HepG2 (cell line): ENCODE measurements at regions not wholly inside any gene's neighbourhood (a gene's known extent, or its start where the extent isn't known, plus 50 kb on each side); places are given as distances from the start of the nearest gene placed in this dataset.

Source experiments
- ATAC-seq: fragments of 200-7000 bp; cut with Tn5 transposase; 3 replicates; pipeline ENCODE4 v1.9.1; 2020; ENCODE audit warnings: mild to moderate bottlenecking, moderate library complexity
- BruUV-seq: library from RNA; stranded (reverse); fragments of 400-500 nt; replicated peaks from 2 replicates; lab custom pipeline; 2021; lab: Mats Ljungman, UMichigan
- CTCF ChIA-PET: fragments of 300-600 bp; formaldehyde crosslinking; extraction: SDS; loops from one replicate; lab custom pipeline; 2021; ENCODE audit warnings: low total read pairs, inconsistent platforms, low intra/inter-chr PET ratio; lab: Yijun Ruan, JAX
- POLR2A ChIA-PET: fragments of 350-600 bp; sonication (Branson Sonifier 250); formaldehyde crosslinking; loops from one replicate; lab custom pipeline; 2020; ENCODE audit warnings: antibody characterized with exemption, inconsistent platforms; lab: Yijun Ruan, JAX
- DNase-seq: peaks from one replicate; pipeline ENCODE4 v3.0.0-alpha.2; 2015; ENCODE audit warnings: low spot score
- FAIRE-seq: peaks from 3 replicates; lab custom pipeline; 2011; peaks lifted over from hg19 to GRCh38; lab: Jason Lieb, UNC
- H2AFZ ChIP-seq: one replicate; pipeline ENCODE4 v1.6.1; 2011; ENCODE audit warnings: low read length, inconsistent platforms
- H3K27ac ChIP-seq: fragments of 300-600 bp; 3 replicates; pipeline ENCODE4 v1.8.0; 2011; ENCODE audit warnings: mixed run types, mild to moderate bottlenecking, mixed read lengths, low read length, inconsistent platforms; ENCODE audit not compliant: insufficient read depth; ENCODE audit errors: extremely low read length
- H3K27me3 ChIP-seq, 2 experiments: fragments of 200-600 bp in 1 of 2; 2 replicates in 1 of 2; 3 replicates in 1 of 2; pipeline versions ENCODE4 v1.6.0 to v1.8.0; 2011; ENCODE audit warnings: low read length in 2 of 2, mild to moderate bottlenecking in 2 of 2, moderate library complexity in 2 of 2, inconsistent platforms in 1 of 2; ENCODE audit not compliant: insufficient read depth in 2 of 2, control insufficient read depth in 1 of 2
- H3K36me3 ChIP-seq, 2 experiments: fragments of 200-600 bp in 1 of 2; replicated peaks in 1 of 2; 2 replicates in 1 of 2; 3 replicates in 1 of 2; pipeline versions ENCODE4 v1.5.1 to v1.8.0; 2011; ENCODE audit warnings: low read length in 2 of 2, inconsistent platforms in 1 of 2; ENCODE audit not compliant: insufficient read depth in 2 of 2, control insufficient read depth in 1 of 2
- H3K4me1 ChIP-seq: 2 replicates; pipeline ENCODE4 v1.5.1; 2012; ENCODE audit warnings: low read length, inconsistent platforms; ENCODE audit not compliant: insufficient read depth
- H3K4me2 ChIP-seq: 2 replicates; pipeline ENCODE4 v1.6.0; 2011; ENCODE audit warnings: low read depth, low read length, inconsistent platforms
- H3K4me3 ChIP-seq, 3 experiments: fragments of 200-600 bp in 1 of 3; sonication (generic), shearing (Covaris generic) in 1 of 3; replicated peaks in 1 of 3; 2 replicates each; pipeline ENCODE4 v1.5.1; 2011 to 2016; ENCODE audit warnings: low read length in 3 of 3, inconsistent platforms in 2 of 3, low read depth in 2 of 3, mild to moderate bottlenecking in 2 of 3, control low read depth in 1 of 3, mixed read lengths in 1 of 3; ENCODE audit not compliant: insufficient read depth in 1 of 3
- H3K79me2 ChIP-seq: one replicate; pipeline ENCODE4 v1.6.1; 2011; ENCODE audit warnings: low read length, inconsistent platforms; ENCODE audit not compliant: insufficient read depth
- H3K9ac ChIP-seq: 2 replicates; pipeline ENCODE4 v1.6.0; 2011; ENCODE audit warnings: mild to moderate bottlenecking, low read depth, low read length, inconsistent platforms; ENCODE audit not compliant: insufficient read depth
- H3K9me3 ChIP-seq: 2 replicates; pipeline ENCODE4 v1.5.1; 2012; ENCODE audit warnings: mild to moderate bottlenecking, low read length
- H4K20me1 ChIP-seq: 2 replicates; pipeline ENCODE4 v1.6.0; 2011; ENCODE audit warnings: inconsistent platforms, mild to moderate bottlenecking, low read length, moderate library complexity; ENCODE audit not compliant: insufficient read depth
- ATAD3A ChIP-seq: sonication (generic); formaldehyde crosslinking; IDR thresholded peaks from 2 replicates; pipeline ENCODE4 v1.4.0; 2020; ENCODE audit warnings: missing genetic modification reagents
- GZF1 ChIP-seq: sonication (generic); formaldehyde crosslinking; IDR thresholded peaks from 2 replicates; pipeline ENCODE4 v1.5.1; 2020; ENCODE audit warnings: mild to moderate bottlenecking, missing genetic modification reagents
- HDAC1 ChIP-seq: sonication (generic); formaldehyde crosslinking; IDR thresholded peaks from 2 replicates; pipeline ENCODE4 v1.5.1; 2020; ENCODE audit warnings: mild to moderate bottlenecking, missing genetic modification reagents
- IKZF1 ChIP-seq: fragments of 450-650 bp; IDR thresholded peaks from 2 replicates; pipeline ENCODE4 v1.7.1; 2016
- KDM5B ChIP-seq: sonication (generic); formaldehyde crosslinking; IDR thresholded peaks from 2 replicates; pipeline ENCODE4 v1.4.0; 2020; ENCODE audit warnings: missing genetic modification reagents, mild to moderate bottlenecking, borderline replicate concordance
- MTA3 ChIP-seq: sonication (generic); formaldehyde crosslinking; IDR thresholded peaks from 2 replicates; pipeline ENCODE4 v1.4.0; 2020; ENCODE audit warnings: missing genetic modification reagents
- NR3C1 ChIP-seq: sonication (generic); formaldehyde crosslinking; IDR thresholded peaks from 2 replicates; pipeline ENCODE4 v1.4.0; 2020; ENCODE audit warnings: missing genetic modification reagents
- RFXANK ChIP-seq: IDR thresholded peaks from 2 replicates; pipeline ENCODE4 v1.6.1; 2016
- RXRB ChIP-seq: IDR thresholded peaks from 2 replicates; pipeline ENCODE4 v1.6.1; 2016; ENCODE audit warnings: borderline replicate concordance, missing genetic modification reagents, missing compliant biosample characterization
- SSRP1 ChIP-seq: IDR thresholded peaks from 2 replicates; pipeline ENCODE4 v1.6.1; 2016; ENCODE audit warnings: control low read depth
- THRA ChIP-seq: sonication (generic); formaldehyde crosslinking; IDR thresholded peaks from 2 replicates; pipeline ENCODE4 v1.4.0; 2020; ENCODE audit warnings: missing genetic modification reagents, borderline replicate concordance
- ZBTB42 ChIP-seq: sonication (generic); formaldehyde crosslinking; IDR thresholded peaks from 2 replicates; pipeline ENCODE4 v1.5.0; 2020; ENCODE audit warnings: mild to moderate bottlenecking, missing genetic modification reagents
- ZMYM4 ChIP-seq: sonication (generic); formaldehyde crosslinking; IDR thresholded peaks from 2 replicates; pipeline ENCODE4 v1.8.1; 2023; ENCODE audit warnings: mild to moderate bottlenecking, missing genetic modification reagents
- ZNF614 ChIP-seq: IDR thresholded peaks from 2 replicates; pipeline ENCODE4 v1.6.1; 2018; ENCODE audit warnings: missing biosample characterization, missing genetic modification reagents, inconsistent platforms, borderline replicate concordance
- WGBS: methylation state at CpG from one replicate; pipeline ENCODE4 v1.1.6; 2017; ENCODE audit warnings: low lambda C conversion rate; 5-methylcytosine and 5-hydroxymethylcytosine counted together
- in situ Hi-C: cut with HindIII; loops from 2 replicates; pipeline ENCODE4 v1.10.0; 2017; ENCODE audit warnings: low pct_unique_long_range_greater_than_20kb; ENCODE audit not compliant: extremely low pct_ligation_motif_present
- intact Hi-C: fragments of 100-400 bp; cut with micrococcal nuclease; formaldehyde crosslinking; loops from one replicate; pipeline ENCODE4 v1.10.0; 2022; ENCODE audit not compliant: unreplicated experiment
- TF ChIP-seq, protein P1 (sequence below): sonication (generic); formaldehyde crosslinking; IDR thresholded peaks from 2 replicates; pipeline ENCODE4 v1.4.0; 2020; ENCODE audit warnings: mild to moderate bottlenecking, low read depth, missing genetic modification reagents
- TF ChIP-seq, protein P2 (sequence below): IDR thresholded peaks from 2 replicates; pipeline ENCODE4 v1.6.1; 2016; ENCODE audit warnings: missing compliant biosample characterization, missing genetic modification reagents, borderline replicate concordance

GRCh38 chr12:43169115-43169681 lies 382.8 kb downstream of the ADAMTS20 start:
- intact Hi-C loops: no loop called here
- Histone ChIP-seq H3K4me1 (no peaks in the 10 kb centered on the region), H4K20me1 (no peaks in the 10 kb centered on the region), H3K27ac (no peak overlapping the region), H3K79me2 (no peaks in the 10 kb centered on the region), H3K9me3 (no peaks in the 10 kb centered on the region), H3K27me3 (no peaks in the 10 kb centered on the region), H3K36me3 (no peaks in the 10 kb centered on the region), H2AFZ (no peak overlapping the region), H3K4me3 (no peak overlapping the region), H3K4me2 (no peak overlapping the region), H3K9ac (no peak overlapping the region)
- CTCF ChIA-PET: no interaction called here
- in situ Hi-C loops: no loop called here
- 0% methylated on average over 3 of the region's 3 CpGs for WGBS
- DNase-seq (no peak), FAIRE-seq (no peak), ATAC-seq (no peak)
- BruUV-seq: no TSS peak
- TF ChIP-seq MTA3 (CRISPR knock-in tag) (no peak), SSRP1 (no peak), THRA (CRISPR knock-in tag) (no peak), ZNF614 (CRISPR knock-in tag) (no peak), KDM5B (CRISPR knock-in tag) (no peak), HDAC1 (CRISPR knock-in tag) (no peak), RFXANK (CRISPR knock-in tag) (no peak), IKZF1 (no peak), RXRB (CRISPR knock-in tag) (no peak), ZBTB42 (no peak), ZMYM4 (no peak), NR3C1 (CRISPR knock-in tag) (no peak), ATAD3A (no peak), GZF1 (CRISPR knock-in tag) (no peak)
- TF ChIP-seq, protein P1, sequence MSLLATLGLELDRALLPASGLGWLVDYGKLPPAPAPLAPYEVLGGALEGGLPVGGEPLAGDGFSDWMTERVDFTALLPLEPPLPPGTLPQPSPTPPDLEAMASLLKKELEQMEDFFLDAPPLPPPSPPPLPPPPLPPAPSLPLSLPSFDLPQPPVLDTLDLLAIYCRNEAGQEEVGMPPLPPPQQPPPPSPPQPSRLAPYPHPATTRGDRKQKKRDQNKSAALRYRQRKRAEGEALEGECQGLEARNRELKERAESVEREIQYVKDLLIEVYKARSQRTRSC (CRISPR knock-in tag): no peak
- TF ChIP-seq, protein P2, sequence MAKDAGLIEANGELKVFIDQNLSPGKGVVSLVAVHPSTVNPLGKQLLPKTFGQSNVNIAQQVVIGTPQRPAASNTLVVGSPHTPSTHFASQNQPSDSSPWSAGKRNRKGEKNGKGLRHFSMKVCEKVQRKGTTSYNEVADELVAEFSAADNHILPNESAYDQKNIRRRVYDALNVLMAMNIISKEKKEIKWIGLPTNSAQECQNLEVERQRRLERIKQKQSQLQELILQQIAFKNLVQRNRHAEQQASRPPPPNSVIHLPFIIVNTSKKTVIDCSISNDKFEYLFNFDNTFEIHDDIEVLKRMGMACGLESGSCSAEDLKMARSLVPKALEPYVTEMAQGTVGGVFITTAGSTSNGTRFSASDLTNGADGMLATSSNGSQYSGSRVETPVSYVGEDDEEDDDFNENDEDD (CRISPR knock-in tag): no peak
- POLR2A ChIA-PET: no interaction called here
